GM18870 (cell line): ENCODE measurements at regions not wholly inside any gene's neighbourhood (a gene's known extent, or its start where the extent isn't known, plus 50 kb on each side); places are given as distances from the start of the nearest gene placed in this dataset.
"Not testable (repeated sequence)": the region's sequence is repeated elsewhere in the genome, so short reads cannot be mapped to it uniquely, and the experiment has no call there.

Experiments
- ATAC-seq: cut with Tn5 transposase; IDR thresholded peaks from one replicate; pipeline ENCODE4 v1.9.1; 2021; ENCODE audit warnings: moderate library complexity; ENCODE audit not compliant: unreplicated experiment

GRCh38 chr15:45863881-45864580 lies 229.2 kb downstream of the SQOR start:
- ATAC-seq, result no peak

- ATAC-seq, result no peak
Measured at GRCh38 chr15:45866616-45867015, 231.8 kb downstream of the SQOR start.

- no peak for ATAC-seq
Measured at GRCh38 chr15:45867281-45867680, 232.5 kb downstream of the SQOR start.

- no peak for ATAC-seq
Measured at GRCh38 chr15:45868109-45868691, 233.4 kb downstream of the SQOR start.

- no peak for ATAC-seq
Measured at GRCh38 chr15:45869034-45869668, 234.3 kb downstream of the SQOR start.

GRCh38 chr15:45871121-45871855 lies 236.5 kb downstream of the SQOR start:
- no peak for ATAC-seq

- no peak for ATAC-seq
Measured at GRCh38 chr15:45873781-45874180, 239.0 kb downstream of the SQOR start.

- ATAC-seq, result not testable (repeated sequence)
Measured at GRCh38 chr15:45874566-45874965, 239.7 kb downstream of the SQOR start.

- ATAC-seq, result no peak
Measured at GRCh38 chr15:45884289-45884688, 249.5 kb downstream of the SQOR start.

GRCh38 chr15:45884755-45885445 lies 250.1 kb downstream of the SQOR start:
- no peak for ATAC-seq

- no peak for ATAC-seq
Measured at GRCh38 chr15:45885801-45886200, 251.0 kb downstream of the SQOR start.

GRCh38 chr15:45891766-45892165 lies 256.9 kb downstream of the SQOR start:
- no peak for ATAC-seq

GRCh38 chr15:45892182-45892581 lies 257.4 kb downstream of the SQOR start:
- ATAC-seq, result no peak

GRCh38 chr15:45903283-45903682 lies 268.5 kb downstream of the SQOR start:
- ATAC-seq, result no peak

- ATAC-seq, result no peak
Measured at GRCh38 chr15:45904019-45904418, 269.2 kb downstream of the SQOR start.

GRCh38 chr15:45906230-45906629 lies 271.4 kb downstream of the SQOR start:
- no peak for ATAC-seq

GRCh38 chr15:45910671-45911070 lies 275.8 kb downstream of the SQOR start:
- ATAC-seq, result no peak

- ATAC-seq, result no peak
Measured at GRCh38 chr15:45913451-45913850, 278.6 kb downstream of the SQOR start.

GRCh38 chr15:45914425-45914824 lies 279.6 kb downstream of the SQOR start:
- no peak for ATAC-seq

GRCh38 chr15:45918839-45919238 lies 284.0 kb downstream of the SQOR start:
- no peak for ATAC-seq

GRCh38 chr15:45919806-45920205 lies 285.0 kb downstream of the SQOR start:
- ATAC-seq, result no peak
